HG02678 (cell line): ENCODE measurements at regions not wholly inside any gene's neighbourhood (a gene's known extent, or its start where the extent isn't known, plus 50 kb on each side); places are given as distances from the start of the nearest gene placed in this dataset.

Experiments
- ATAC-seq: cut with Tn5 transposase; IDR thresholded peaks from one replicate; pipeline ENCODE4 v1.9.1; 2021; ENCODE audit warnings: mild to moderate bottlenecking, moderate library complexity; ENCODE audit not compliant: unreplicated experiment

DNA sequence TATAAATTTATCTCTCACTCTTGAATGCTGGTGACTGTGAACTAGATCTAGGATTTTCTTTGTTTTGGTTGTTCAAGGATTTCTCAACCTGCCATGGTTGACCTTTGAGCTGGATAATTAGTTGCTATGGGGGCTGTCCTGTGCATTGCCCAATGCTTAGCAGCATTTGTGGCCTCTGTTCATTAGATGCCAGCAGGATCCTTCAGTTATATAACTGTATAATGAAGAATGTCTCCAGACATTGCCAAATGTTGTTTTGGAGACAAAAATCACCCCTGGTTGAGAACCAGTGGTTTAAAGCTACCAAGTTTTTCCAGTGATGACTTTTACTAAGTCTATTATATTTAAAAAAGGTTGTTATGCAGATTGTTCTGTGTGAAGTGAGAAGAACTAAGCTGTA is 147.9 kb upstream of the STXBP6 start:
- ATAC-seq, result no peak

DNA sequence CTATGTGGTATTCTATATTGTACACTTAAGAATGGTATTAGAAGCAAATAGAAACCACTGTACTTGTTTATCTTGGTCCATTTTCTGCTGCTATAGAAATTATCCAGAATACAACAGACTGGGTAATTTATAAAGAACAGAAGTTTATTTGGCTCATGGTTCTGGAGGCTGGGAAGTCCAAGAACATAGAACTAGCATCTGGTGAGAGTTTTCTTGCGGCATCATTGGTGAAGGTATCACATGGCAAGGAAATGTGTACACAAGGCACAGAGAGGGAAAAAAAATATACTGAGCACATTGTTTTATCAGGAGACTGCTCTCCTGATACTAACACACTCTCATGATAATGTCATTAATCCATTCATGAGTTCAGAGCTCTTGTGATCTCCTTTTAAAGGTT is 130.3 kb upstream of the STXBP6 start:
- ATAC-seq, result no peak

DNA sequence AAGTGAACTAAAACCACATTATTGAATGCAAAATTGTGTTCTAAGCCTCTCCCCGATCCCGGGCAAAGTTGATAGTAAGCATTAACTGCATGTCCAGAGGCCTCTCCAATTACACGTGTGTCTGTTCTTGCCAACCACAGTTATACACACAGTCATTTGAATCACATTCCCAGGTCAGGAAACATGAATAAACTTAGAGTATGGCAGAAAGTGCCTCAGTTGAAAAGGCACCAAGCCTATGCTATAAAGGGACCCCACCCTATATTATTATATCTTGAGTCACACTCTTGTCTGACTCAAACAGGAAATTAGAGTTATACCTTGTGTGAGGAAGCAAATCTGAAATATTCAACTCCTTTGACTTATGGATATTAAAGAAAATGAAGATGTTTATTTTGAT is 128.3 kb upstream of the STXBP6 start:
- ATAC-seq, result no peak

DNA sequence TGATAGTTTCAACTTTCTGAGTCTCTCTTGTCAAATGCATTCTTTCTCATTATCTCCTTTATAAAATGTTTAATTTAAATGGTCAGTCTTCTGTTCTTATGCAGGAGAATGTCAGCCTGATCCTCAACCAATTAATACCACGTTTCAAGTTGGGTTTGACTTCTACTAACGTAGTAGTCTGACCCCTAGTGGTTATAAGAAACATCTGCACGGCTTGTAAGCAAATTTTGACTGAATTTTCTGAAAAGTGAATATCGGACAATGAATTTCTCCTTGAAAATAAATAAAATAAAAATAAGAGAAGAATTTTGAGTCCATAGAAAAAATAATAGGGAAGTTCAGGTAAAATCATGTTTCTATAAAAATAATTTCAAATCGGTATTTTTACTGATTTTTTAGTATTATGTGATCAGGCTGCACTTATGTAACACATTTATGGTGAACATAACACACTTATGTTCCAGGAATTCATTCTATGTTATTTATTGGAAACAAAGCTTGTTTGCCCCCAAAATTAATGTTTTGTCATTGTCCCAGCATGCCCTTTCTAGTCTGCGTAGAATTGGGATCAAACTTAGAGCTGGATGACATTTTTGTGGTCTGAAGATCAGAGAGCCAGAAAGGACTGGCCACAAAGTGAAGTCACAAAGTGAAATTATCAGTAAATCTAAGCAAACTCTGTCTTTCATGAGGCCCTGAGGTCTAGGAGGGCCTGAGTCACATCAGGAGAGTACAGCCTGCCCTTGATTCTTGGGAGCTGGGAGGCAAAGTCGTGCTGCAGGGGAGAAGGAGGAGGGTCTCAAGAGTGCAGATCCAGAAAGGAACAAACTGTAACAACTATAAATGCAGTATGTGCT is 101.2 kb upstream of the STXBP6 start:
- peak; percentile 61 for ATAC-seq

DNA sequence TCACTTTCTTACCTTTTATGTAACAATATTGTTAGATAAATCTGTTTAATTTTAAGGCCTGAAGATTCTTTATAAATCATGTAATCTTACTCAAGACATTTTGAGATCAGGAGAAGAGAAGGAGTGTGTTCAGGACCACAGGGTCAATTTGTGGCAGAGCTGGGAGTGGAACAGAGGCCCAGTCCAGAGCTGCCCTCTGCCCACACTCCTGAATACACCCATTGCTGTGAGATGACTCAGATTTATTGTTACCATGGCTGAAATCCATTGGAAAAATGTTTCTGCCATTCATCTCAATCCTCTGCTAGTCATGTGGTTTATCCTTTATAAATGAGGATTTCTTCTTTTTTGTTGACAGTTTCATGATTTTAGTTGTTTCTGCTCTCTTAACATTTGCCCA is 100.5 kb upstream of the STXBP6 start:
- no peak for ATAC-seq

DNA sequence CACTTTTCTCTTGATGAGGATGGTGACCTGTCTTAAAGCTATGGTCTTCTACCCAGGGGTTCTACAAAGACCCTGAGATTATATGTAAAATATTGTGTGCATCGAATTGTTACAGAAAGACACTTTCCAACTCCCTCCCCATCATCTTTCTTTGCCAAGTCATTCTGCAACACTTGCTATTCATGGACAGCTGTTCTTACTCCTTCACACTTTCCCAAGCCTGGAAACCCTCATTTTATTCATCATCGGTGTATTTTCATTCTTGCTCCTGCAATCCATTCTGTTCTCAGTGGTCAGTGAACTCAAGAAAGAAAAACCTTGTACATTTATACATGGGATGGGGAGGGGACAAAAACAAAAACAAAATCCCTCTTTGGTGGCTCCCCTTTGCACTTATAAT is 90.5 kb upstream of the STXBP6 start:
- ATAC-seq, result no peak

DNA sequence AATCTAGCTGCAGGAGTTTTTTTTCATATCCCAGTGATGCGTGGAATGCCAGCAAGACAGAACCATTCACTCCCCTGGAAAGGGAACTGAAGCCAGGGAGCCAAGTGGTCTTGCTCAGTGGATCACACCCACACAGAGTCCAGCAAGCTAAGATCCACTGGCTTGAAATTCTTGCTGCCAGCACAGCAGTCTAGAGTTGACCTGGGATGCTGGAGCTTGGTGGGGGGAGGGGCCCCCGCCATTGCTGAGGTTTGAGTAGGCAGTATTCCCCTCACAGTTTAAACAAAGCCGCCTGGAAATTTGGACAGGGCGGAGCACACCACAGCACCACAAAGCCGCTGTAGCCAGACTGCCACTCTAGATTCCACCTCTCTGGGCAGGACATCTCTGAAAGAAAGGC is 86.9 kb upstream of the STXBP6 start:
- ATAC-seq, result no peak

DNA sequence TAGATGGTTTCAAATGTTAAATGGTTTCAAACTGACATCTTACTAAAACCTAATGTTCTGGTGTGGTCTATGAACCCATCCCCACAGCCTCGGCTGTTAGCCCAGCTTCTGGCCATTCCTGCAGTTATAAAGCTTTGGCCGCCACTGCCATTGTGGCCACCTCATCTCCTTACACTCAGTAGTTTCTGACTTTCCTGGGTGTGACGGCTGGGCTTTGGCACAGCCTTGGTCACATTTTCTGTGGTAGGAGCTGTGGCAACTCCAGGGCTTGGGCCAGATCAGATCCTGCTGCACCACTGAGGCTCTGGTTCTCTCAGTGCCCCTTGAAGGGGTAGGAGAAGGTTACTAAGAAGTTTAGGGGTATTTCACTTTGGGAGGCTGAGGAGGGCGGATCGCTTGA is 84.2 kb upstream of the STXBP6 start:
- ATAC-seq, result no peak

DNA sequence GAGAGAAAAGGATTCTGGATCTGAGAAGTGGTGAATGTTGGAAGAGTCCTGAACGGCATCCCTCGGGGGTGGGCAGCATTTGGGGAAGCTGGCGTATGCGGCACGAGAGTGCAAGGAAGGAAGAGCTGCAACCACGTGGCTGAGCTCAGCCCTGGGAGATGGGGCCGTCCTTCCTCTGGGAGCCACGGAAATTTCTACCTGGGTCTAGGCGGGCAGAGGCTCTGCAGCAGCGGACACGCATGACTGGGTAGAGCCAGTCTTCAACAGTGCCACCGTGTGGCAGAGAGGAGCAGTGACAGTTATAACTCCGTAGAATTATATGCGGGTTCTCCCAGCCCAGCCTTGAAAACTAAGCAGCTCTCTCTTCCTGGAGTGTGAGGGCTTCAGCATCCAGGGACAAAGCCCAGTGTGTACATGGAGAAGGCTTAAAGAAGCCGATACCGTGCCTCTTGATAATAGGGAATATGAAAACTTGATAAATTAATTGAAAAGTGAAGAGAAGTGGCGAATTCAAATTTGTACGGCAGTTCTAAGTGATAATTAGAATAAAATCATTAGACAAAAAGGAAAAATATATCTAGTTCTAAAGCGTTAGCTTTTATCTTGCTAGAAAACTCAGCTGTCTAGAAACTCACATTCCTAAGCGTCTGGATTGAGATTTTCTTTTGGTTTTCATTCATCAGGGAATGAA is 82.9 kb upstream of the STXBP6 start:
- ATAC-seq, result peak; percentile 88

DNA sequence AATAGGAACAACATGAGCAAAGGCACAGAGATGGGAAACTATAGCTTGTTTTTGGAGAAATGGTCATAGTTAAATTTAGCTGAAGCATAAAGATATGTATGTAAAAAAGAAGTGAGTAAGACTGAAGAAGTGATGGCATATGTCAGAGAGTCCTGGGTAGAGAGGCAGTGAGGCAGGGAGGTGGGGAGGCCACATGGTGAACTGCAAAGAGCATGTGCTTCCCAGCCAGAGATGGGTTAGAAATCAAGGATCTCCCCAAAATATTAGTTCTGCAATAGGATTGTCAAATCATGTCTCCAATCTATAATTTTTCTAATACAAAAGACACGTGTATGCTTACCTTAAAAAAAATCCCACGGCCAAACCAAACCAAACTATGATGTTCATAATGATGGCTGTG is 82.1 kb upstream of the STXBP6 start:
- ATAC-seq, result no peak

DNA sequence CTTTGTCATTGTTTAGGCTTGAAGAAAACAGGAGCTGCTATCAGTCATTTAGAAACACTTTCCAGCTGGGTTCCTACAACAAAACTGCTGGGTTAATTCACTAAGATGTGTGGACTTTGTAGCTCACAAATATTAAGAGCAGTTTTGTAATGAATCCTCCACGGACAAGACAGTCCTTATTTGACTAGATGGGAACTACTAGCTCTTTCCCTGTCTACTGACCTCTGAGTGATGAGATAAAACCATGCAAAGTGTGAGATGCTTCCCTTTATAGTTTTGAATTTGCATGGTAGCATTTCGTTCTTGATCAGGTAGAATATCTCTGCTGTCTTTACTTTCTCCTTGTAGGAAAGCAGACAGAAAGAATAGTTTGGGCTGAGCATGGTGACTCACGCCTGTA is 72.9 kb upstream of the STXBP6 start:
- ATAC-seq, result no peak

DNA sequence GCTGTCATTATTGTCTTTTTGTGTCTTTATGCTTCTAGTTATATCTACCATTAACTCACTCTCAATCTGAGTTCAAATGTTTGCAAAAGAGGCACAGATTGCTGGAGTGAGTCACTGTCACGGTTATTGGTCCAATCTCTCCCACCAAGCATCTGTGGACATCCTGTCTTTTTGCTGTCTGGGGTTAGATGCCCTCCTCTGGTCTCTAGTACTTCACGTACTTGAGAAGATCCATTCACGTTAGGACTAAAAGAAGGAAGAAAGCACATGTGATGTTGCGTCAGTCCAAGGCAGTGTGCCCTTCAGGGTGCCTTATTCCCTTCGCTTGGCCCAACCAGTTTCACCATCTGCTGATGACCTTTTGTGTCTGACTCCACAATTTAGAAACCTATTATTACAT is 72.3 kb upstream of the STXBP6 start:
- no peak for ATAC-seq

DNA sequence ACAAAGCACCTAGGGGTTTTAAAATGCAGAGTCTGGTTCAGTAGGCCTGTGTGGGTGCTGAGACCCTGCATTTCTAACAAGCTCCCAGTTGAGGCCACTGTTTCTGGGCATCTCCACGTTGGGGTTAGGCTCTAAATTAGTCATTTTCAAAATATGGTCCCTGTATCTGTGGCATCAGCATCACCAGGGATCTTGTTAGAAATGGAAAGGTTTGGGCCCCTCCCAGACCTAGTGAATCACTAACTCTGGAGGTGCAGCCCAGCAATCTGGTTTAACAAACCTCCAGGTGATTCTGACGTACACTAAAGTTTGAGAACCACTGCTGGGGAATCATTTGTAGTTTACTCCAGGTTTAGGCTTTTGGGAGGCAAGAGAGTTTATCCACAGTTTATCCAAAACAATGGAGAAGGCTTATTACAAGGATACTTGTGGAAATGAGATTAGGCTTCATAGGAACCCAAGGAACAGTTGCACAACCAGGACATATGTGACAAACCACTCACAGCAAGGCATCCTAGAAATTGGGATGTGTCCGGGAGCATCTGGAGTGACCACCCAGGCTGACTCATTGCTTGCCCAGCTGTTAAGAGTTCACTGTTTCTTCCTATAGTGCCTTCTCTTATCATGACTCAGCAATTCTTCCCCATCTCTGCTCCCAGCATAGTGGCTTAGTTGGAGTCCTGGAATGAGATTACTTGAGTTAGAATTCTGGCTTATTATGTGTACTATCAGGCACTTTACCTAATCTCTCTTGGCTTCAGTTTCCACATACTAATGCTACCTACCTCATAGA is 71.6 kb upstream of the STXBP6 start:
- no peak for ATAC-seq

DNA sequence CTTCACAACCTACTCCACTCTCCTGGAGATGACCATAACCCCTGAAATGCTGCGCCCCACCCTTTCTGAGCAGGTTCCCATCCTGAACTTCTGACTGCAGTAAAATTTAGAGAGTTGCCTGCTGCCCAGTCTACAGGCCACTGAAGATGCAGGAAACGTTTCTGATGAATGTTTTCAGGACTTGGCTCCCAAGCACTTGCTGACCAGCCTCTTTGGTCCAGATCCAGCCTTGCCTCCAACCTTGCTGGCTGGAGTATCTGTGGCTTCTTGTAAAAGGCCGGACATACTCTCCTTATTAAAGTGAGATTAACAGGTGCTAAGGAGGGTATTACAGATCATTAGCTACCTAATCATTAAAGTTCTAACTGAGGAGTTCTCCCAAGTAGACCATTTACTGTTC is 70.3 kb upstream of the STXBP6 start:
- no peak for ATAC-seq

DNA sequence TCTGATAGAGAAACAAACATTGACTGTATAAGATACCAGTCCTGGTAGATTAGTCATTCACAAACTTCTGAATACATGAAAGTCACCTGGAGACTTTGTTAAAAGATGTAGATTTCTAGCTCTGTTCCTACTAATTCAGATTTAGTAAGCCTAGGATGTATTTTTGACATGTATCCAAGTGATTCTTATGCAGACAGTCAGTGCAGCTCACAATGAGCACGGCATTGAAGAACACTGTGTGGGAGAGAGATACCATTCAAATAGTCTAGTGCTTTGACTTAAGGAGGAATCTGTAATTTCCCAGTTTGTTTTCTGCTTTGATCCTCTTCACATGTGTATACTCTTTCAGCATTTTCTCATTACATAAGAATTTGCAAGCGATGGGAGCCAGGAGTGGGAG is 68.7 kb upstream of the STXBP6 start:
- no peak for ATAC-seq

DNA sequence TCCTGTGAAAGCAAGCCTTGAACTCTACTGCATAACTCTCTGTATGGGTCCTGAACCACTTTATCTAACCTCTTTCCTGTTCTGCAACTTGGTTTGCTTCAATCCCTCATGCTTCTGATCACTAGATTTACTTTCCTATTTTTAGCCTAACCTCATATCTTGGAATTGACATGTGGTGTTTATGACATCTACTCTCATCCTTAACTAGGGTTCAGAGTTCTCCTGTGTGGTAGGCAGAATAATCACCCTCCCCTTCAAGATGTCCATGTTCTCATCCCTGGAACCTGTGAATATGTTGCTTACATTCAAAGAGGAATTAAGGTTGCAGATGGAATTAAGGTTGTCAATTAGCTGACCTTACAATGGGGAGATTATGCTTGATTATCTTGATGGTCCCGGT is 67.4 kb upstream of the STXBP6 start:
- no peak for ATAC-seq

DNA sequence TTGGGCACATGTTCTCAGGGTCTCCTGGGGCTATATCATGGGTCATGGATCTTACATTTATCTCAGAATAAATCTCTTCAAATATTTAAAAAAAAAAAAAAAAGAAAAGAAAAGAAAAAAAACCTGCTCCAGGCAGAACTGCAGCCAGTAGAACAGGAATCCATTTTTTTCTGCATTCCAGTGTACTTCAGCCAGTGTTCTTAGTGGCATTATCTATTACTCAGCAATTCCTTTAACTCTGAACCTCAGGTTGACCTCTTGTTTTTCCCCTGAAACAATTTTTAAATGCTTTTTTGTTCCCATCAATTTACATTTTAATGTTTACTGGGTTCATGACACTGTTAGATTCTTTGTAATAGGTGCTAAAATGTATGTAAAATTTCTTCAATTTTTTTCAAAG is 66.7 kb upstream of the STXBP6 start:
- ATAC-seq, result no peak

DNA sequence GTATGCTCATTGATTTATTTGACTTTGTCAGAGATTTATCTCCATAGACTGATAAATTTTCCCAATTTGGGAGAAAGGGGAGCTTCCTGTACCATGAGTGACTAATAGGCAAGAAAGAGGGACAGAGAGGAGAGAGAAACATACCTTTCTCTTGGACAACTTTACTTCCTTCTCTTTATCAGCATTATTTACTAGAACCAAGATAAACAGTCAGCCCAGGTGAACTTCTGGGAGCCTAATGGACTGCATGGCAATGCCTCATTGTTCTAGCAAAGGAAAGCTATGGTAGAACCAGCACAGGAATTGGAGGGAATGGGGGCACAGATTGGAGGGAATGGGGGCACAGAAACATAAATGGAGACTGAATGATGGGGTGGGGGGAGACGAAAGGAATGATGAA is 63.4 kb upstream of the STXBP6 start:
- no peak for ATAC-seq

DNA sequence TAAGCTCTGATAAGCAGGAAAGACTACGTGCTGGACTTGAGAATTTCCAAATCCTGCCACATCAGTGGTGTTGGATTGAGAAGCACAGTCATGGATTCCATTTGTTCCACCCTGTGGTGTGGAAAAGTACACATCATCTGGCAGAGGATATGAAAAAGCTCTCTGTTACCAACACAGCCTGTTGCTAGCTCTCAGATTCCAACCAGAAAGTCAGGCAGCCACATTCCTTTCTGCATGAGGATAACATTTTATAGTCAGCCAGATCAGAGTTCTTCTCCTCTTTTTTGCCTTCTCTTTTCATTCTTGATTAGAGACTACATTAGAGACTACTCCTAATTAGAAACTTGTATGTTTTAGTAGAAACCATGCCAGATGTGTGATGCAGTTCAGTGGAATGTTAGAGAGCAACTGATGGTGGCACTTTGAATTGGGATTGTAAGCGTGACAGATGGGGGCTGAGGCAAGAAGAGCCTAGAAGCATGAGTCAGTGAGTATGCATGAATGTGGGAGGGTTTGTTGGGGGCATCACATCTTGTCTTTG is 61.2 kb upstream of the STXBP6 start:
- no peak for ATAC-seq

DNA sequence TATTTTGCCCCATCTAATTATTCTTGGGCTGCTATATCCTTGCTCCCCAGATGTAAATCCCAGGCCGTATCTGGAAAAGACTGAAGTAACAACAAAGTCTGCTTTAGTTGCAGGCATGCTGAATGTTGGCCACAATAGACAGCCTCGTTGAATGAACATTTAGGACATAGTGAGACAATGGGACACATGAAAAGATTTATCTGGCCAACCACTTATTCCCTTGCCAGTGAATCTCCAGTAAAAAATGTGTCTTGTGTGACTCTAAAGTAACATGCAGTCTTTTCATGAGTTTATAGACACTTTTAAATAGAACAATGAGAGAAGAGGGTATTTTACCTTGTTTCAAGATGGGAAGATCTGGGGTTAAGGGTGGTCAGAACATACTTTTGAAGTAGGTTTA is 60.2 kb upstream of the STXBP6 start:
- ATAC-seq, result no peak

DNA sequence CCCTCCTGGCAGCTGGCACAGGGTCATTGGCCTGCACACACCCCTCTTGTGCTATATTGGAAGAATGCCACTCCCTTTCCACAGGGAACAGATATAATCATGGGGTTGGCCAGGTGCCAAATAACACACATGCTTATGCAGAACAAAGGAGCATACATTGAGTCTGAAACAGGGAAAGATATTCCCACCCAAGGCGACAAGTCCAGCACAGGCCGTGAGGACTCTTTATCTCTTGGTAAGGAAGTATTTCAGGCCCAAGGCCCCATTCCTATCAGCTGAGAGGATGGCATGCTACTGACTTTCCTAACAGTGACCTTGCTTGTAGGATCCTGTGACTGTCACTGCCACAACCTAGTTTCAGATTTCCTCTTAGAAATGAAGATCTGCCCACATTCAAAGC is 59.0 kb upstream of the STXBP6 start:
- no peak for ATAC-seq

DNA sequence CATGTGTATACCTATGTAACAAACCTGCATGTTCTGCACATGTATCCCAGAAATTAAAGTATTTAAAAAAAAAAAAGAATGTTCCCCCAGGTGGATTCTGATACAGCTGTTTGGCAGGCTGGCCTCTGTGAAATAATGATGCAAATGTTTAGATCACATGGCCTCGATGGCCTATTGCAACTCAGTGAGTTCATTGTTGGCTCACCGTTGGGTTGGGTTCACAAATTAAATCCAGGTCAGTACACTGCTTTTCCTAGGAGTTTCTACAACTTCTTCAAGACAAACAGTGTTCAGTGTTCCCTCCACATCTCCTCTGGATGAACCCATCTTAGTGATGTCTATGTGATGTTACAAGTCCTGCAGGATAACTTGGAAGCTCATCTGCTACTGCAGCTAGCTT is 58.3 kb upstream of the STXBP6 start:
- ATAC-seq, result no peak
